ENCODE measurements at regions not wholly inside any gene's neighbourhood (a gene's known extent, or its start where the extent isn't known, plus 50 kb on each side); places are given as distances from the start of the nearest gene placed in this dataset.

- WGBS, 2 experiments (ENCODE audit: extremely low coverage in 1 of 2, insufficient coverage in 1 of 2, insufficient read length in 1 of 2, insufficient replicate concordance in 2 of 2, low coverage in 1 of 2, low lambda C conversion rate in 2 of 2, missing lambda C conversion rate in 1 of 2): 88% methylated on average over 3 of the region's 3 CpGs; no CpG with 5 or more reads in 1 of the 2 experiments
- Histone ChIP-seq H3K23me2 (ENCODE audit: low read depth, low read length) (no peaks in the 10 kb centered on the region), H3K56ac (replicated peaks; ENCODE audit: insufficient read length, low read depth, low read length) (no peak overlapping the region), H2AK5ac (ENCODE audit: low read depth, low read length) (no peak overlapping the region), H2BK12ac (ENCODE audit: low read depth, low read length) (no peak overlapping the region), H3K4ac (replicated peaks; ENCODE audit: insufficient read length, low read depth, low read length) (no peak overlapping the region), H2AFZ (ENCODE audit: low read length) (no peak overlapping the region), H2BK20ac (ENCODE audit: low read length) (no peak overlapping the region), H3K4me2 (ENCODE audit: insufficient read depth in 1 of 2, low read depth in 2 of 2, low read length in 2 of 2) (no peak overlapping the region), H3K9me3 (ENCODE audit: insufficient read depth in 2 of 2, low read depth in 1 of 2, low read length in 1 of 2) (no peaks in the 10 kb centered on the region), H3K23ac (ENCODE audit: insufficient read length) (no peak overlapping the region), H3K79me1 (ENCODE audit: low read depth, low read length) (no peaks in the 10 kb centered on the region), H3K4me1 (replicated peaks in 1 of 4; ENCODE audit: control insufficient read depth in 3 of 4, insufficient read depth in 4 of 4, low read length in 3 of 4) (no peaks in the 10 kb centered on the region), H3K14ac (ENCODE audit: insufficient read length) (no peak overlapping the region), H4K8ac (ENCODE audit: extremely low read depth, insufficient read depth, low read length) (no peak overlapping the region), H3K27me3 (replicated peaks in 1 of 4; ENCODE audit: control insufficient read depth in 3 of 4, extremely low read depth in 1 of 4, insufficient read depth in 3 of 4, low read length in 3 of 4) (no peaks in the 10 kb centered on the region), H2BK5ac (ENCODE audit: low read depth, low read length) (no peak overlapping the region), H3K36me3 (ENCODE audit: control insufficient read depth in 2 of 4, insufficient read depth in 4 of 4, low read length in 3 of 4) (no peaks in the 10 kb centered on the region), H3K4me3 (ENCODE audit: extremely low read depth in 1 of 4, insufficient read depth in 2 of 4, low read depth in 3 of 4, low read length in 4 of 4) (no peak overlapping the region), H3K18ac (ENCODE audit: extremely low read depth, low read length) (no peak overlapping the region), H3K27ac (ENCODE audit: low read depth, low read length) (no peak overlapping the region), H2BK120ac (replicated peaks; ENCODE audit: low read depth, low read length) (no peak overlapping the region), H4K20me1 (replicated peaks in 1 of 2; ENCODE audit: control insufficient read depth in 1 of 2, insufficient read depth in 2 of 2, low read length in 2 of 2) (no peaks in the 10 kb centered on the region), H2BK15ac (ENCODE audit: low read length) (no peak overlapping the region), H3K79me2 (ENCODE audit: control insufficient read depth in 1 of 2, insufficient read depth in 2 of 2, low read length in 2 of 2) (no peaks in the 10 kb centered on the region), H4K91ac (replicated peaks; ENCODE audit: insufficient read length, low read length) (no peak overlapping the region), H3K9ac (replicated peaks in 1 of 4; ENCODE audit: extremely low read depth in 1 of 4, low read depth in 3 of 4, low read length in 3 of 4) (no peak overlapping the region), H4K5ac (ENCODE audit: insufficient read length, low read depth, low read length) (no peak overlapping the region)
- ChIA-PET POLR2A (ENCODE audit: partially characterized antibody) (no interaction called here), CTCF (ENCODE audit: partially characterized antibody) (interaction anchor here (1.0 to 1.5 kb wide), 2 partner anchors 13 to 26 kb away, joined by 3 to 5 read pairs; no protein-coding TSS in a partner anchor)
- DNase-seq (ENCODE audit: low read depth in 1 of 2, low spot score in 2 of 2): no peak
- FAIRE-seq: no peak
- TF ChIP-seq KDM4A (IDR thresholded peaks at IDR 0.05; ENCODE audit: low read depth, low read length, severe bottlenecking) (no peak), CEBPB (IDR thresholded peaks at IDR 0.05; ENCODE audit: low read depth, low read length) (no peak), FOSL1 (IDR thresholded peaks at IDR 0.05; ENCODE audit: insufficient read depth, low read depth, low read length) (no peak), NANOG (IDR thresholded peaks at IDR 0.05; ENCODE audit: insufficient read depth, low read depth, low read length, poor library complexity, severe bottlenecking) (no peak), TBP (IDR thresholded peaks at IDR 0.05; ENCODE audit: low read depth, low read length) (no peak), MAX (IDR thresholded peaks at IDR 0.05) (no peak), RXRA (IDR thresholded peaks at IDR 0.05; ENCODE audit: insufficient read depth, low read depth, low read length) (no peak), CBX8 (IDR thresholded peaks at IDR 0.05; ENCODE audit: borderline replicate concordance, low read depth, low read length) (no peak), E2F6 (IDR thresholded peaks at IDR 0.05) (no peak), BCL11A (IDR thresholded peaks at IDR 0.05; ENCODE audit: low read depth in 2 of 2, low read length in 2 of 2) (no peak), RBBP5 (IDR thresholded peaks at IDR 0.05; ENCODE audit: borderline replicate concordance, low read depth, low read length) (no peak), RNF2 (IDR thresholded peaks at IDR 0.05; ENCODE audit: borderline replicate concordance, low read depth, low read length, missing control alignments, poor library complexity, severe bottlenecking) (no peak), NRF1 (IDR thresholded peaks at IDR 0.05; ENCODE audit: low read depth, low read length) (no peak), JUND (IDR thresholded peaks at IDR 0.05; ENCODE audit: low read length) (no peak)
Observed at GRCh38 chr11:122241566-122241965, 125.6 kb upstream of the BLID start.

All from H1 (cell line).